IPS-15b (cell line): ENCODE measurements at regions not wholly inside any gene's neighbourhood (a gene's known extent, or its start where the extent isn't known, plus 50 kb on each side); places are given as distances from the start of the nearest gene placed in this dataset.

Experiments
- H3K27me3 ChIP-seq: one replicate; pipeline ENCODE4 v1.6.1; 2013; ENCODE audit warnings: low read length; ENCODE audit not compliant: control insufficient read depth, insufficient read depth
- H3K36me3 ChIP-seq: one replicate; pipeline ENCODE4 v1.6.1; 2013; ENCODE audit warnings: low read length; ENCODE audit not compliant: control insufficient read depth, insufficient read depth
- H3K4me1 ChIP-seq: one replicate; pipeline ENCODE4 v1.6.1; 2013; ENCODE audit warnings: mild to moderate bottlenecking, low read length; ENCODE audit not compliant: control insufficient read depth, insufficient read depth
- H3K4me3 ChIP-seq: one replicate; pipeline ENCODE4 v1.5.1; 2013; ENCODE audit warnings: low read depth, low read length
- H3K9ac ChIP-seq: one replicate; pipeline ENCODE4 v1.6.1; 2013; ENCODE audit warnings: low read depth, mild to moderate bottlenecking, low read length
- H3K9me3 ChIP-seq: one replicate; pipeline ENCODE4 v1.6.1; 2013; ENCODE audit warnings: mild to moderate bottlenecking, low read length; ENCODE audit not compliant: control insufficient read depth, insufficient read depth

DNA sequence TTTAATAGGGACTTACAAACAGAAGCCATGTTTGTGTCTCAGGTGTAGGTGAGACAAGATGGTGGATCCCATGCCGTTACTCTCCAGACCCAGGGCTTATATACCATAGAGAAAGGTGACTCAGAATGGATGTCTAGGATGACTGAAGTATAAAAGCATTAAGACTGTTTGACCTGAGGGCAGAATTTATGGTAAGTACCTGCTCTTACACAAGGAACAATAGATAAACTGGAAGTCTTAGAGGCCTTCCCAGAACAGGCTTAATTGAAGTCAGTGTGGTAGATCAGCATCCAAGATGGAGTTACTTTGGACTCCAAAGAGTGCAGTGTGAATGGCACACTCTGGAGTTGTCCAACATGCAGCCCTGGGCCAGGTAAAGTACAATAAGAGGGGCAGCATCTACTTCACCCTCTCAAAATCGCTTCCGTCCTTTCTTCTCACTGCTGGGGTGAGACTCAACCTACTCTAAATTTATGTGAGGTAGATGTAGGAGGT is 387.0 kb upstream of the DDI1 start:
- Histone ChIP-seq H3K27me3 (no peaks in the 10 kb centered on the region), H3K4me1 (no peaks in the 10 kb centered on the region), H3K9ac (no peak overlapping the region), H3K36me3 (no peaks in the 10 kb centered on the region), H3K9me3 (peaks cover 4% of the 10 kb centered on the region), H3K4me3 (no peak overlapping the region)

DNA sequence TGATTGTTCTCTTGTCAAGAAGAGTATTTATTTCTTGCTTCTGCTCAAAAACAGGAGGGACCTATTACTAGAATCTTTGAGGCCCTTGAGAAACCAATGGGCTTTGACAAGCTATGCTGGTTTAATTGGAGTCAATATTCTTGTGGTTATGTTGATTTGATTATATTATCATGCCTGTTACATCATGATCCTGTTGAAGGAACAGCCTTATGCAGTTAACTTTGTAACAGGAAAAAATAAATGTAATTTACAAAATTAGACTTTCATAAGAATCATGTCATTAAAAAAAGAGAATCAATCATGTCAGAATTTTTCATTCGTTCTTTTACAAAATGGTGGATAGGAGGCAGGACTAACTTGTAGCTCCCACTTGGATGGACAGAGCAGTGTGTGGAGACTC is 386.1 kb upstream of the DDI1 start:
- peaks cover 4% of the 10 kb centered on the region for H3K9me3 ChIP-seq
- no peak overlapping the region for H3K9ac ChIP-seq
- no peaks in the 10 kb centered on the region for H3K36me3 ChIP-seq
- H3K4me3 ChIP-seq: no peak overlapping the region
- no peaks in the 10 kb centered on the region for H3K27me3 ChIP-seq
- H3K4me1 ChIP-seq: no peaks in the 10 kb centered on the region

DNA sequence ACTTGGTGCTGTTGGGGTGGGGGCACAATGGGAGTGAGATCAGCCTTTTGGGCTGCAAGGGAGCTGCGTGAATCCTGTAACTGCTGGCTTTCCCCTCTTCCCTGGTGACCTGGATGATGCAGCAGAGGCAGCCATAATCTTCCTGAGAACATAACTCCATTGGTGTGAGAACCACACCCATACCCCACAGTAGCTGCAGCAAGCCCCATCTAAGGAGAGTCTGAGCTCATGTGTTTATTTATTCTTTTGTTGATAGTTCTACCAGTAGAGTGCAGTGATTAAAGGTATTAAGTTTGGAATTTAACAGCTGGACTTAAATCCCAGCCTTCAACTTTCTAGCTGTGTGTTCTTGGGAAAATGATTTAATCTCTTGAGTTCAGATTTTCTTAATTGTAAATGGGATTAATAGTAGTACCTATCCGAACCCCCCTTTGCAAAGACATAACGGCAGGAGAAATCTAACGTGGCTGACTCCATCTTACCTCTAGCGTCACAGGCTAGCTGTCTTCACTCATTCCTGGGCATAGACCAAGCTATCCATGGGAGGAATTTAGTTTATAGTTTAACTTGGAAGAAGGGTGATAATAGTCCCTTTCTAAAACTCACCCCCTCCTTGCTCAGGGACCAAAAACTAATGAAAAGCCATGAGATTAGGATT is 385.0 kb upstream of the DDI1 start:
- H3K36me3 ChIP-seq: no peaks in the 10 kb centered on the region
- H3K9ac ChIP-seq: no peak overlapping the region
- no peaks in the 10 kb centered on the region for H3K4me1 ChIP-seq
- H3K27me3 ChIP-seq: no peaks in the 10 kb centered on the region
- H3K4me3 ChIP-seq: no peak overlapping the region
- peaks cover 4% of the 10 kb centered on the region for H3K9me3 ChIP-seq

DNA sequence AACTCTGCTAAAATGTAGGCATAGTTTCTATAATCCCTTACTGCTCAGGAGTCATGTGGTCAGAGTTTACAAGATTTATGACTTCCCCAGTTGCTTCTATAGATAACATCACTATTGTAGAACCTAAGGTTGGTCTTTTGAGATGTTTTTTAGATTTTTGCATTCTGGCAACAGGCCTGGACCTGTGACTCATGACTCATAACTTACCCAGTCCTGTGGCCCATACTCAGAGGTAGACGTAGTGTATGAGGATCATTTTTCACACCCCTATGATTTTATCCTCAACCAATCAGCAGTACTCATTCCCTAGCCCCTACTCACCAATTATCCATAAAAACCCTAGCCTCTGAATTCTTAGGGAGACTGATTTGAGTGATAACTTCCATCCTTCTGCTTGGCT is 384.4 kb upstream of the DDI1 start:
- Histone ChIP-seq H3K4me3 (no peak overlapping the region), H3K27me3 (no peaks in the 10 kb centered on the region), H3K9me3 (peaks cover 4% of the 10 kb centered on the region), H3K9ac (no peak overlapping the region), H3K4me1 (no peaks in the 10 kb centered on the region), H3K36me3 (no peaks in the 10 kb centered on the region)

- H3K9ac ChIP-seq: no peak overlapping the region
- no peak overlapping the region for H3K4me3 ChIP-seq
- no peaks in the 10 kb centered on the region for H3K27me3 ChIP-seq
- H3K36me3 ChIP-seq: no peaks in the 10 kb centered on the region
- H3K4me1 ChIP-seq: no peaks in the 10 kb centered on the region
- H3K9me3 ChIP-seq: peaks cover 4% of the 10 kb centered on the region
These were observed 380.1 kb upstream of the DDI1 start for GRCh38 chr11:103656382-103656781.

GRCh38 chr11:103659206-103659618 is 377.2 kb upstream of the DDI1 start:
- no peaks in the 10 kb centered on the region for H3K36me3 ChIP-seq

DNA sequence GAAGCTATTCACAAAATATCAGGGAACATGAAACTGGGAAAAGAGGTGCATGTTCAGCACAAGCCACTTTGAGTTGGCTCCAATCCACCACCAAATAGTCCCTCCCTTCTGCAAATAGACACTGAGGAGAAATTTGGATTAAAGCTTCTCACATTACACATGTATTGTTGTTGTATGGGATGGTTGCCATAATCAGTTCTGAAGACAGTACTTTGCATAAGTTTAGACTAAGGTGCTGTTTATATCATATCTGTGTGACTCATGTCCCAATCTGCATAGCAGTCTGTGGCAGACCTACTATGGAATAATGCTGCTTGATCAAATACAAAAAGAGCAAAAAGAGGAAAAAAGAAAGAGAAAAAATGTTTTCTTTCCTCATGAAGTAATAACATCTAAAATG is 376.7 kb upstream of the DDI1 start:
- no peaks in the 10 kb centered on the region for H3K9me3 ChIP-seq
- no peaks in the 10 kb centered on the region for H3K4me1 ChIP-seq
- no peaks in the 10 kb centered on the region for H3K27me3 ChIP-seq
- H3K36me3 ChIP-seq: no peaks in the 10 kb centered on the region
- H3K9ac ChIP-seq: no peak overlapping the region
- H3K4me3 ChIP-seq: no peak overlapping the region

More at GRCh38 chr11:103659206-103659618, 377.2 kb upstream of the DDI1 start:
- Histone ChIP-seq H3K9ac (no peak overlapping the region), H3K4me1 (no peaks in the 10 kb centered on the region), H3K4me3 (no peak overlapping the region), H3K9me3 (no peaks in the 10 kb centered on the region), H3K27me3 (no peaks in the 10 kb centered on the region)

GRCh38 chr11:103661185-103661584 is 375.3 kb upstream of the DDI1 start:
- H3K27me3 ChIP-seq: no peaks in the 10 kb centered on the region
- H3K9ac ChIP-seq: no peak overlapping the region
- no peaks in the 10 kb centered on the region for H3K36me3 ChIP-seq
- no peaks in the 10 kb centered on the region for H3K9me3 ChIP-seq
- H3K4me3 ChIP-seq: no peak overlapping the region
- no peaks in the 10 kb centered on the region for H3K4me1 ChIP-seq

DNA sequence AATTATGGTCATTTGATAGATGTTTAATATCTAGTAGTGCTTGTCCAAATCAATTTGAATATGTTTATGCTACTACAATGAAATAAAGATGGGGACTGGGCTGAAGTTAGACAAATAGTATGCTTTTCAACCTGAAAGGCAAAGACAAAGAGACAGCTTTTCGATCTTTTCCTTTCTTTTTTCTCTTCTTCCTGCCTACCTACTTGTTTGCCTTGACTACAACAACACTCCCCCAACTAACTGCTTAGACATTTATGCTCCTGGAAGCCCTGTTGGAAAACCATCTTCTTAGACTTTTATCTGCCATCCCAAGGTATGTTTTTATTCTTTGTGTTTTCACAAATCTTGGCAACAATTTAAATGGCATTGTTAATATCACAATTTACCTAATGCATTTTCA is 374.4 kb upstream of the DDI1 start:
- Histone ChIP-seq H3K36me3 (no peaks in the 10 kb centered on the region), H3K4me1 (no peaks in the 10 kb centered on the region), H3K27me3 (no peaks in the 10 kb centered on the region), H3K9ac (no peak overlapping the region), H3K9me3 (no peaks in the 10 kb centered on the region), H3K4me3 (no peak overlapping the region)

DNA sequence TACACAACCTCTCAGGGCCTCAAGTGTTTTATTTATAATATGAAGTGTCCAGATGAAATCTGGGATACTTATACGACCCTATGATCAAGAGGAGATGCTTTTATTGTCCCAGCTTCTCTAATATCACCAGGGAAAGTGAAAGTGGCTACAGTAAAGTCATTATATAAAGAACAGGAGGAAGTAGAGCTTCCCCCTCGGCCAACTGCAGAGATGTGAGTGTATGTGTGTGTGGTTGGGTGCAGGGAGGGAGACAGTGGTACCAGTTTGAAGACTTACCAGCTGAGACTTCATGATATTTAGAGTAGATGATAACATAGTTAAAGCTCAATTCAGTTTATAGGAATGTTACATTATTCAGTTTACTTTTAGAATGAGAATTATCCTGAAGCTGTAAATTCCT is 373.6 kb upstream of the DDI1 start:
- H3K36me3 ChIP-seq: no peaks in the 10 kb centered on the region
- no peak overlapping the region for H3K4me3 ChIP-seq
- no peak overlapping the region for H3K9ac ChIP-seq
- H3K4me1 ChIP-seq: no peaks in the 10 kb centered on the region
- no peaks in the 10 kb centered on the region for H3K9me3 ChIP-seq
- no peaks in the 10 kb centered on the region for H3K27me3 ChIP-seq

DNA sequence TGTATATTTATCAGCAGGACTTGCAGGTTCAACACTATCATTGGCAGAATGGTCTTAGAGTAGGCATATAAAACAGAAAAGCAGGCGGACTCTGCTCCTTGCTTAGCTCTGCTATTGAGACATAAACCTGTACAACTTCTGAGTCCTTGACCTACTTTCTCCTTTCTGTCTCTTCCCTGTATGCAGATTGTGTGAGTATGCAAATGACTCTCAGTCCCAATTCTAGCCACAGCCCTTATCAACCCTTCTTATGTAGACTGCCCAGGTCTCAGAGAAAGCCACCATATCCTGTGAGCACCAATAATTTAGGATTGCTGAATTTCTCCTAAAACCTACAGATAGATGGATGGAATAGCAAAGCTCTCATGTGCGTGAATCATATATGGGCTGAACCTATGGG is 367.6 kb upstream of the DDI1 start:
- H3K4me1 ChIP-seq: no peaks in the 10 kb centered on the region

GRCh38 chr11:103671143-103671651 is 365.2 kb upstream of the DDI1 start:
- H3K9me3 ChIP-seq: no peaks in the 10 kb centered on the region
- H3K4me1 ChIP-seq: no peaks in the 10 kb centered on the region
- H3K4me3 ChIP-seq: no peak overlapping the region
- H3K36me3 ChIP-seq: no peaks in the 10 kb centered on the region
- no peak overlapping the region for H3K9ac ChIP-seq
- no peaks in the 10 kb centered on the region for H3K27me3 ChIP-seq

More for the DNA sequence above, 367.6 kb upstream of the DDI1 start:
- H3K9ac ChIP-seq: no peak overlapping the region
- H3K27me3 ChIP-seq: no peaks in the 10 kb centered on the region
- H3K4me3 ChIP-seq: no peak overlapping the region
- H3K9me3 ChIP-seq: no peaks in the 10 kb centered on the region
- no peaks in the 10 kb centered on the region for H3K36me3 ChIP-seq
